Kidney (tissue), 13 donors: ENCODE measurements at regions not wholly inside any gene's neighbourhood (a gene's known extent, or its start where the extent isn't known, plus 50 kb on each side); places are given as distances from the start of the nearest gene placed in this dataset.

Source experiments
- DNase-seq, 5 donors: peaks; one replicate each; pipeline ENCODE4 v3.0.0-alpha.2; 2013 to 2020
- FAIRE-seq: peaks from 2 replicates; lab custom pipeline; 2012; peaks lifted over from hg19 to GRCh38; lab: Jason Lieb, UNC
- H3K27ac ChIP-seq, 2 donors: one replicate each; pipeline ENCODE4 v1.7.0; 2013; ENCODE audit warnings: low read depth in 2 of 2, low read length in 2 of 2, inconsistent platforms in 1 of 2
- H3K27me3 ChIP-seq: one replicate; pipeline ENCODE4 v1.7.1; 2013; ENCODE audit warnings: low read length, inconsistent platforms; ENCODE audit not compliant: control insufficient read depth, insufficient read depth
- H3K36me3 ChIP-seq, 3 donors: one replicate each; pipeline versions ENCODE4 v1.7.0 to v1.7.1; 2013; ENCODE audit warnings: low read length in 3 of 3, control low read depth in 1 of 3, inconsistent platforms in 1 of 3; ENCODE audit not compliant: insufficient read depth in 3 of 3, control insufficient read depth in 2 of 3
- H3K4me1 ChIP-seq, 3 donors: one replicate each; pipeline versions ENCODE4 v1.7.0 to v1.7.1; 2013; ENCODE audit warnings: low read length in 3 of 3, inconsistent platforms in 1 of 3, low read depth in 1 of 3; ENCODE audit not compliant: control insufficient read depth in 2 of 3, insufficient read depth in 2 of 3
- H3K4me3 ChIP-seq, 3 donors: one replicate each; pipeline versions ENCODE4 v1.7.0 to v1.8.1; 2013; ENCODE audit warnings: low read length in 3 of 3, control low read depth in 1 of 3, inconsistent platforms in 1 of 3
- H3K9ac ChIP-seq, 3 donors: one replicate each; pipeline versions ENCODE4 v1.7.0 to v1.7.1; 2013; ENCODE audit warnings: low read length in 3 of 3, control low read depth in 1 of 3, inconsistent platforms in 1 of 3
- H3K9me3 ChIP-seq, 3 donors: one replicate each; pipeline versions ENCODE4 v1.7.0 to v1.7.1; 2013; ENCODE audit warnings: low read length in 3 of 3, control low read depth in 1 of 3, inconsistent platforms in 1 of 3; ENCODE audit not compliant: control insufficient read depth in 2 of 3, insufficient read depth in 1 of 3
- CTCF ChIP-seq: IDR thresholded peaks from 3 replicates; pipeline ENCODE4 v1.5.1; 2012; ENCODE audit warnings: mild to moderate bottlenecking, moderate library complexity, borderline replicate concordance; ENCODE audit not compliant: insufficient read depth; ENCODE audit errors: extremely low read depth
- intact Hi-C: fragments of 100-400 bp; cut with DNase I; formaldehyde crosslinking; loops from one replicate; pipeline ENCODE4 v1.11.1; 2022
- donor health status: control.
- donor health status: control.
- donor health status: control.
- donor health status: control.
- donor health status: control.
- donor health status: DM: yes; HTN: yes; CAD: no.
- donor health status: Normal renal cell carcinoma (clear cell type).

- no peaks in the 10 kb centered on the region for H3K36me3 ChIP-seq
- no peaks in the 10 kb centered on the region for H3K4me1 ChIP-seq
- no peak for TF ChIP-seq CTCF
- H3K27ac ChIP-seq: no peak overlapping the region
- H3K27me3 ChIP-seq: no peaks in the 10 kb centered on the region
- no peak overlapping the region for H3K9ac ChIP-seq
- intact Hi-C loops: no loop called here
- no peak overlapping the region for H3K4me3 ChIP-seq
- H3K9me3 ChIP-seq: no peaks in the 10 kb centered on the region
- DNase-seq (no peak), FAIRE-seq (no peak)
Measured at GRCh38 chr15:39396979-39397615, 183.8 kb upstream of the THBS1 start.

DNA sequence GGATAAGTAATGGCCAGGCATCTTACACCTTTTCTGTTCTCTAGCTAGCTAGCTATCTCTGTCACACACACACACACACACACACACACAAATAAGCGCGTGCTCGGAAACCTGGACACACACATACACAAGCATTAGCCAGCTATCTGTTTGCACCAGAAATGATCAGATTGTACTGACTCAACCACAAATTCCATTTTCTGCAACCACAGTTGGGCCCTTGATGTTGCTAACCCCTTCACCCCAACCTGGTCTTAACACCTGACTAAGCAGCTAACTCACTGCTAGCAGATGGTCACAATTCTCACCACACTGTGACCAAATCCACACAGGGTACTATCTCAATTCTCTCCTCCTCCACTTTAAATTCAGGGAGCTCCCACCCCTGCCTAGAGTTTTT is 183.0 kb upstream of the THBS1 start:
- no peak overlapping the region for H3K27ac ChIP-seq
- no peaks in the 10 kb centered on the region for H3K4me1 ChIP-seq
- H3K4me3 ChIP-seq: no peak overlapping the region
- DNase-seq (no peak), FAIRE-seq (no peak)
- no peak for TF ChIP-seq CTCF
- intact Hi-C loops: no loop called here
- H3K9me3 ChIP-seq: no peaks in the 10 kb centered on the region
- no peak overlapping the region for H3K9ac ChIP-seq
- no peaks in the 10 kb centered on the region for H3K36me3 ChIP-seq
- H3K27me3 ChIP-seq: no peaks in the 10 kb centered on the region

DNA sequence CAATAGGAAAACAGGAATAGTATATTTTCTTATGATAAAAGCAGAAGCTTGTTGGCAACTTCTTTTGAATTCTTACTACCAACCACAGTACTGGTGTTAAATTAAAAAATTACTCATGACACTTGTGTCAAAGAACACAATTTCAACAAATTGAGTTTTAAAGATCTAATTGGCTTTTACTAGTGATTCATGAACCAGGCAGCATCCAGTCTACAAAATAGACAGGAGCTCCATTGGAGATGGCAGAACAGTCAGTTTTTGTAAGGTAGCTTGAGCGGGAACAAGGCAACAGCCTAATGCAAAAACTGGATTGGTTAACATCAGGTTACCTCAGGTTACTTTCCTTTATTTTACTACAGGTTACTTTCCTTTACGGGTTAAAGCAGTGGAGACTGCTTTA is 181.3 kb upstream of the THBS1 start:
- Histone ChIP-seq H3K4me3 (no peak overlapping the region), H3K9me3 (no peaks in the 10 kb centered on the region), H3K27me3 (no peaks in the 10 kb centered on the region), H3K9ac (no peak overlapping the region), H3K4me1 (peaks cover 0 to 4% (median 0%) of the 10 kb centered on the region in 3 donors), H3K36me3 (no peaks in the 10 kb centered on the region), H3K27ac (no peak overlapping the region)
- intact Hi-C loops: no loop called here
- DNase-seq: no peak
- no peak for TF ChIP-seq CTCF
- FAIRE-seq: no peak

- no peaks in the 10 kb centered on the region for H3K36me3 ChIP-seq
- H3K27me3 ChIP-seq: no peaks in the 10 kb centered on the region
- H3K27ac ChIP-seq: no peak overlapping the region
- no peaks in the 10 kb centered on the region for H3K9me3 ChIP-seq
- intact Hi-C loops: no loop called here
- H3K4me3 ChIP-seq: no peak overlapping the region
- no peak overlapping the region for H3K9ac ChIP-seq
- peaks cover 0 to 4% (median 0%) of the 10 kb centered on the region in 3 donors for H3K4me1 ChIP-seq
- FAIRE-seq: no peak
- no peak for DNase-seq
- no peak for TF ChIP-seq CTCF
Measured at GRCh38 chr15:39400002-39400401, 180.9 kb upstream of the THBS1 start.
